Esophagus muscularis mucosa (tissue), 4 donors: ENCODE measurements at regions not wholly inside any gene's neighbourhood (a gene's known extent, or its start where the extent isn't known, plus 50 kb on each side); places are given as distances from the start of the nearest gene placed in this dataset.

Experiments used
- DNase-seq: peaks from one replicate; pipeline ENCODE4 v3.0.0-alpha.2; 2017; ENCODE audit errors: extremely low spot score
- H3K27ac ChIP-seq, 4 donors: fragments of 200-600 bp; sonication (generic); replicated peaks in 1 of 4; 1 replicate in 3 of 4; 2 replicates in 1 of 4; pipeline ENCODE4 v1.5.1; 2016 to 2019; ENCODE audit warnings: mild to moderate bottlenecking in 1 of 4
- H3K27me3 ChIP-seq, 4 donors: fragments of 200-600 bp; sonication (generic); one replicate each; pipeline versions ENCODE4 v1.5.1 to v1.6.0; 2016 to 2019
- H3K36me3 ChIP-seq, 4 donors: fragments of 200-600 bp; sonication (generic); one replicate each; pipeline ENCODE4 v1.5.1; 2016 to 2019
- H3K4me1 ChIP-seq, 4 donors: fragments of 200-600 bp; sonication (generic); one replicate each; pipeline ENCODE4 v1.5.1; 2016 to 2019
- H3K4me3 ChIP-seq, 4 donors: fragments of 200-600 bp; sonication (generic); 1 replicate in 2 of 4; 2 replicates in 2 of 4; pipeline ENCODE4 v1.5.1; 2016 to 2019; ENCODE audit warnings: mild to moderate bottlenecking in 4 of 4, moderate library complexity in 1 of 4
- H3K9me3 ChIP-seq, 4 donors: fragments of 200-600 bp; sonication (generic); 1 replicate in 3 of 4; 2 replicates in 1 of 4; pipeline ENCODE4 v1.5.1; 2016 to 2019
- CTCF ChIP-seq, 3 experiments: fragments of 200-600 bp in 2 of 3; fragments of 450-650 bp in 1 of 3; sonication (generic) in 2 of 3; IDR thresholded peaks; one replicate each; pipeline ENCODE4 v1.5.1; 2017 to 2019; ENCODE audit warnings: antibody characterized with exemption in 3 of 3, mild to moderate bottlenecking in 2 of 3, moderate library complexity in 1 of 3
- EP300 ChIP-seq: sonication (generic); formaldehyde crosslinking; IDR thresholded peaks from one replicate; pipeline ENCODE4 v1.6.1; 2017; ENCODE audit warnings: antibody characterized with exemption
- POLR2A ChIP-seq: fragments of 450-650 bp; IDR thresholded peaks from one replicate; pipeline ENCODE4 v1.6.1; 2017; ENCODE audit warnings: antibody characterized with exemption, moderate library complexity, mild to moderate bottlenecking, low read depth
- POLR2AphosphoS5 ChIP-seq, 2 donors: sonication (generic); formaldehyde crosslinking; IDR thresholded peaks; one replicate each; pipeline ENCODE4 v1.6.1; 2017; ENCODE audit warnings: antibody characterized with exemption in 2 of 2
- WGBS: methylation state at CpG from one replicate; pipeline ENCODE4 v1.1.5; 2018; 5-methylcytosine and 5-hydroxymethylcytosine counted together
- intact Hi-C: fragments of 100-400 bp; cut with DNase I; formaldehyde crosslinking; loops from one replicate; pipeline ENCODE4 v1.15.1; 2023

GRCh38 chr3:10602769-10603768 lies 97.7 kb upstream of the ATP2B2 start:
- H3K4me1 ChIP-seq, result peaks cover 0 to 3% (median 0%) of the 10 kb centered on the region in 4 donors
- no peaks in the 10 kb centered on the region for H3K36me3 ChIP-seq
- intact Hi-C loops, result no loop called here
- no peaks in the 10 kb centered on the region for H3K9me3 ChIP-seq
- H3K27me3 ChIP-seq, result peaks cover 0 to 36% (median 0%) of the 10 kb centered on the region in 4 donors
- WGBS, result 62% methylated on average over 15 of the region's 15 CpGs
- TF ChIP-seq CTCF (IDR thresholded peaks at IDR 0.05) (no peak), EP300 (no peak), POLR2AphosphoS5 (IDR thresholded peaks at IDR 0.05) (no peak), POLR2A (no peak)
- no peak overlapping the region for H3K4me3 ChIP-seq
- no peak for DNase-seq
- no peak overlapping the region for H3K27ac ChIP-seq

- Histone ChIP-seq H3K27ac (no peak overlapping the region), H3K9me3 (peaks cover 0 to 22% (median 10%) of the 10 kb centered on the region in 4 donors), H3K4me3 (no peak overlapping the region), H3K36me3 (no peaks in the 10 kb centered on the region), H3K27me3 (peaks cover 0 to 51% (median 0%) of the 10 kb centered on the region in 4 donors), H3K4me1 (no peaks in the 10 kb centered on the region)
- intact Hi-C loops, result no loop called here
- 77% methylated on average over 8 of the region's 13 CpGs for WGBS
- DNase-seq, result no peak
- TF ChIP-seq POLR2AphosphoS5 (IDR thresholded peaks at IDR 0.05) (no peak), POLR2A (no peak), EP300 (no peak), CTCF (IDR thresholded peaks at IDR 0.05) (no peak)
Measured at GRCh38 chr3:10609134-10609533, 103.7 kb upstream of the ATP2B2 start.

GRCh38 chr3:10614168-10614567 lies 108.8 kb upstream of the ATP2B2 start:
- H3K27me3 ChIP-seq, result peaks cover 0 to 60% (median 0%) of the 10 kb centered on the region in 4 donors
- H3K36me3 ChIP-seq, result no peaks in the 10 kb centered on the region
- peaks cover 0 to 22% (median 10%) of the 10 kb centered on the region in 4 donors for H3K9me3 ChIP-seq
- no peak overlapping the region for H3K27ac ChIP-seq
- intact Hi-C loops, result no loop called here
- H3K4me1 ChIP-seq, result no peaks in the 10 kb centered on the region
- DNase-seq, result no peak
- TF ChIP-seq POLR2A, result no peak
- no peak for TF ChIP-seq CTCF (IDR thresholded peaks at IDR 0.05)
- TF ChIP-seq POLR2AphosphoS5 (IDR thresholded peaks at IDR 0.05), result no peak
- TF ChIP-seq EP300, result no peak
- 62% methylated on average over 7 of the region's 7 CpGs for WGBS
- H3K4me3 ChIP-seq, result no peak overlapping the region

GRCh38 chr3:10615715-10616114 lies 110.3 kb upstream of the ATP2B2 start:
- intact Hi-C loops, result no loop called here
- no peak overlapping the region for H3K4me3 ChIP-seq
- no peak overlapping the region for H3K27ac ChIP-seq
- no peak for TF ChIP-seq POLR2AphosphoS5 (IDR thresholded peaks at IDR 0.05)
- H3K36me3 ChIP-seq, result no peaks in the 10 kb centered on the region
- H3K27me3 ChIP-seq, result peaks cover 0 to 72% (median under 1%) of the 10 kb centered on the region in 4 donors
- DNase-seq, result no peak
- WGBS, result 100% methylated on average over 2 of the region's 2 CpGs
- H3K4me1 ChIP-seq, result no peaks in the 10 kb centered on the region
- peaks cover 0 to 22% (median 10%) of the 10 kb centered on the region in 4 donors for H3K9me3 ChIP-seq

GRCh38 chr3:10616321-10616720 lies 110.9 kb upstream of the ATP2B2 start:
- Histone ChIP-seq H3K4me1 (no peaks in the 10 kb centered on the region), H3K27me3 (peaks cover 0 to 72% (median 1%) of the 10 kb centered on the region in 4 donors), H3K4me3 (no peak overlapping the region), H3K36me3 (no peaks in the 10 kb centered on the region), H3K9me3 (peaks cover 0 to 22% (median 10%) of the 10 kb centered on the region in 4 donors), H3K27ac (no peak overlapping the region)
- WGBS, result 40% methylated on average over 1 of the region's 1 CpG
- TF ChIP-seq CTCF (IDR thresholded peaks at IDR 0.05), result no peak
- no peak for TF ChIP-seq POLR2A
- TF ChIP-seq POLR2AphosphoS5 (IDR thresholded peaks at IDR 0.05), result no peak
- TF ChIP-seq EP300, result no peak
- DNase-seq, result no peak
- intact Hi-C loops, result no loop called here
